ENCODE measurements at regions not wholly inside any gene's neighbourhood (a gene's known extent, or its start where the extent isn't known, plus 50 kb on each side); places are given as distances from the start of the nearest gene placed in this dataset.

- TF ChIP-seq CTCF (IDR thresholded peaks at IDR 0.05) = no peak
- TF ChIP-seq RAD21 (conservative IDR thresholded peaks at IDR 0.05 in 1 of 2, IDR thresholded peaks at IDR 0.05 in 1 of 2) = no peak
- TF ChIP-seq CHD2 (IDR thresholded peaks at IDR 0.05; ENCODE audit: low read length, partially characterized antibody) = no peak
Measured at GRCh38 chr4:55176497-55176896, 51.1 kb upstream of the KDR start.

All from A549 (cell line).